ENCODE measurements at regions not wholly inside any gene's neighbourhood (a gene's known extent, or its start where the extent isn't known, plus 50 kb on each side); places are given as distances from the start of the nearest gene placed in this dataset.

- DNase-seq (ENCODE audit: low read depth, low spot score), result no peak
Measured at GRCh38 chr6:9409126-9409525, 973.8 kb upstream of the SLC35B3 start.

GRCh38 chr6:9408402-9409117 is 973.2 kb upstream of the SLC35B3 start:
- no peak for DNase-seq (ENCODE audit: low read depth, low spot score)

DNA sequence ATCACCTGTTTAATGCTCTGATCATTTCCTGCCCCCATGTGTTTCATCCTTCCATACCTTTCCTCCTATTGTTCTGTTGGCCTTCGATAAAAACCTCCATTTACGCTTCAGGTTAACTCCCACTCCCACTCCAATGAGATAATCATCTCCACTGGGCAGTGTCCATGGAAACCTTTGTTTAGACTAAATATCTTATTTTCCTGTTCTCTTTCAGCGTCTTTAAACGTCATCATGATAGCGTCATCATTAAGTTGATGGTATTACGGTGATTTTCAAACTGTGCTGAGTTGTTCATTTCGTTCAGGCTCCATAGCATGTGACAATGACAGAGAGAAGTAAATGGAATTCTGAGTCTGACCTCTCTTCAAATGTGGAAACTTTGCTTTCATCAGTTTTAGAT is 970.5 kb upstream of the SLC35B3 start:
- no peak for DNase-seq (ENCODE audit: low read depth, low spot score)

- no peak for DNase-seq (ENCODE audit: low read depth, low spot score)
Measured at GRCh38 chr6:9405369-9405768, 970.0 kb upstream of the SLC35B3 start.

GRCh38 chr6:9404351-9405146 is 969.2 kb upstream of the SLC35B3 start:
- no peak for DNase-seq (ENCODE audit: low read depth, low spot score)

- no peak for DNase-seq (ENCODE audit: low read depth, low spot score)
Measured at GRCh38 chr6:9403736-9404135, 968.4 kb upstream of the SLC35B3 start.

GRCh38 chr6:9401960-9402359 is 966.6 kb upstream of the SLC35B3 start:
- DNase-seq (ENCODE audit: low read depth, low spot score), result no peak

- no peak for DNase-seq (ENCODE audit: low read depth, low spot score)
Measured at GRCh38 chr6:9399916-9400315, 964.6 kb upstream of the SLC35B3 start.

DNA sequence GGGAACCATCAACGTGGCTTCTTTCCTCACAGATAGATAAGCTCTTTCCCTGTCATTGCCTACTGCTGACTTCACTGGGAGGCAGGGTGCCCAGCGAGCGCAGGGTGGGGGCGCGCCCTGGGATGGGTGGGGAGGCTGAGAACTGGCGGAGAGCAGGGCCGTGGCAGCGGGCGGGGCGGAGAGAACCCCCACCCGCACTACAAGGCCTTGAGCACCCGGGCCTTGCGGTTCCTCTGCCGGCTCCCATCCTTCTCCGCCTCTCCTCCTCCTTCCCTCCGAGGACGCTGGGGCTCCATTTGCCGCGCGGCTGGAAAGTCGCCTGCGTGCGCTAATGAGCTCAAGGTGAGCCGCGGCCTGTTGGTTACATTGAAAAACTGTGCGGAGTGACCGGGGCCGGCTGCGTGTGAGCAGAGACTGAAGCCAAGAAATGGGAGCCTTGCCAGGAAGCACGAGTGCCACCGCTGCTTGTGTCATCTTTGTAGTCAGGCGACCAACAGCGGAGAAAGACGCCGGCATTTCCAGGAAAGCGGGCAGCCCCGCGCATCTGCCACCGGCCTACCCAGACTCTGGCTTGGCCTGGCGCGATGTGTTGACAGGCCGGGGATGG is 963.5 kb upstream of the SLC35B3 start:
- no peak for DNase-seq (ENCODE audit: low read depth, low spot score)

DNA sequence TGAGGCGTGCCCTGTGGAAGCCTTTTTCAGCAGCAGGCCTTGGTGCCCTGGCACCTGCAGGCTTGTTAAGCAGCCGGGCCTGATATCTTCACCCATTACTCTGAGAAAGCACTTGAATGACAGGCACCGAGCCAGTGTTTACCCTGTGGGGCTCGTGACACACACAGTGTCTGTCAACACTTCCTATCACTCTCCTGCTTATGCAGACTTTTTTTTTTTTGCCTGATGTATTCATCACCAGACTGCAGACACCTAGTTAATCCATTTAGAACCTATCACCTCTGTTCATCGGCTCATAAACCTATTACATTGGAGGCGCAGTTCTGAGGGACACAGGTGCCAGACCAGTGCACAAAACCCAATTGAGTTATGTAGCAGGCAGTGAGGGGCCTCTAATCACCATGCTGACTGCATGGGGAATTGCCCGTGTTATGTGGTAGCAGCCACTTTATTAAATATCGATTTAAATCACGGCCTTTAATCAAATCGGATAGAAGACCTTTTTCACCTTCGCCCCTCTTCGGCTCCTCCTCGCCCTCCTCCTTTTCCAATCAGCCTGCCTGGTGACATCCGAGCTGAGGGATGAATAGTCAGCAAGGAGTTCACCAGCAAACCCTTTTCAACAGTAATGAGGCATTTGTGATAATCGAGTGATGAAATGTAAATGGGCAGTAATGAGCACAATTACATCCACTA is 962.9 kb upstream of the SLC35B3 start:
- no peak for DNase-seq (ENCODE audit: low read depth, low spot score)

DNA sequence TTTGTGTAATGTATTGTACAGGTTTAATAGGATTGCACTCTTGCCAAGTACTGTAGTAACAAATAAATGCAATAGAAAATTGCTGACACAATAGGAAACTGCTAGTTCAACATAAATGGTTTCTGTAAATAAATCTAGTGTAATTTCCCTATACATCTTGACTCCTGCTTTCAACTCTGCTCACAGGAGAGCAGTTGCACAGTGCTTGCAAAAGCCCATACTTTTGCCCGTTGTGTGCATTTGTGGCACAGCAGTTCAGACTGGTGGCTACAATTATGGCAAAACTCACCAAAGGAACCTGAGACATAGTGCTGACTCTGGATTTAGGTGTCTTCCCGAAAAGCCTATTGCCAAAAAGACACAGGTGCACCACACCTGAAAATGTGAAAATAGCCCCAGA is 953.3 kb upstream of the SLC35B3 start:
- no peak for DNase-seq (ENCODE audit: low read depth, low spot score)

- DNase-seq (ENCODE audit: low read depth, low spot score), result no peak
Measured at GRCh38 chr6:9380568-9380967, 945.2 kb upstream of the SLC35B3 start.

GRCh38 chr6:9373308-9373707 is 938.0 kb upstream of the SLC35B3 start:
- no peak for DNase-seq (ENCODE audit: low read depth, low spot score)

DNA sequence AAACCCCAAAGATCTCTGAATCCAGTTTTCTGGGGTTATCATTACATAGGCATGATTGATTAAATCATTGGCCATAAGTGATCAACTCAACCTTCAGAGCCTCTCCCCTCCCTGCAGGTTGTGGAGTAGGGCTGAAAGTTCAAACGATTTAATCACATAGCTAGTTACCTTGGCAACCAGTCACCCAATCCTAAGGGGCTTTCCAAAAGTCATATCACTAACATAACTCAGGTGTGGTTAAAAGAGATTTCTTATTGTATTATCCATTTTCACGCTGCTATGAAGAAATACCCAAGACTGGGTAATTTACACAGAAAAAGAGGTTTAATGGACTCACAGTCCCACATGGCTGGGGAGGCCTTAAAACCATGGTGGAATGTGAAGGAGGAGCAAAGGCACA is 935.1 kb upstream of the SLC35B3 start:
- no peak for DNase-seq (ENCODE audit: low read depth, low spot score)

DNA sequence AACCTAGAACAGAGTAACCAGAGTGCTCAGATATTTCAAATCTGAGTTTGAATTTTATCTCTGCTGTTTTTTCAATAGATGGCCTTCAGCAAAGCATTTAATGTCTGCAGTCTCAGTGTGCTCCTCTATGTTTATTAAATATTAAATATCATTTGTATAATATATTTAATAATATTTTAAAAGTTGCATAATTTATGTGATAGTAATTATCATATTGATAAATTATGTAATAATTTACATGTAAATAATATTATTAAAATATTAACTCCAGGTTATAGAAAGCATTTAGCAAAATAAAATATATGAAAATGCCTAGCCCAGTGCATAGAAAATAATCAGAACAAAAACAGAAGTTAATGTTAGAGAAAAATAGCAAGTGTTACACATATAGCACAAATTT is 930.0 kb upstream of the SLC35B3 start:
- DNase-seq (ENCODE audit: low read depth, low spot score), result no peak

- DNase-seq (ENCODE audit: low read depth, low spot score), result no peak
Measured at GRCh38 chr6:9361749-9362148, 926.4 kb upstream of the SLC35B3 start.

GRCh38 chr6:9360881-9361280 is 925.5 kb upstream of the SLC35B3 start:
- no peak for DNase-seq (ENCODE audit: low read depth, low spot score)

- no peak for DNase-seq (ENCODE audit: low read depth, low spot score)
Measured at GRCh38 chr6:9347608-9348007, 912.3 kb upstream of the SLC35B3 start.

GRCh38 chr6:9346923-9347322 is 911.6 kb upstream of the SLC35B3 start:
- no peak for DNase-seq (ENCODE audit: low read depth, low spot score)

DNA sequence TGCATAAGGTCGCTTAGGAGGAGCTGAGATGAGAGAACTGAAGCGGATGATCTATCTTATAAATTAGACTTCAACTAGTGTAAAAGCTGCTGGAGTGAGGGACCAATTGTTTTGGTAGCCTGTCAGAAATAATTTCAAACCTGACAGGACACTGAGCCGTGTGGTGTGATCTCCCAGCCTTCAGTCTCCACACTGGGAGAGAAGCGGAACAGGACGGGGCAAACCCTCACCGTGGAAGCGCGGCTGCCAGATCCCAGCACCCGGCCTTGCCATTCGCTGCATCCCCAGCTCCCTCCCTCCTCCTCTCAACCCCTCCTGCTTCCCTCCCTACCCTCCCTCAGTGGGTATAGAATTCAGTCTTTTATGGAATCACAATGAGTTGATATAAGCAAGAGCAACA is 900.1 kb upstream of the SLC35B3 start:
- no peak for DNase-seq (ENCODE audit: low read depth, low spot score)

DNA sequence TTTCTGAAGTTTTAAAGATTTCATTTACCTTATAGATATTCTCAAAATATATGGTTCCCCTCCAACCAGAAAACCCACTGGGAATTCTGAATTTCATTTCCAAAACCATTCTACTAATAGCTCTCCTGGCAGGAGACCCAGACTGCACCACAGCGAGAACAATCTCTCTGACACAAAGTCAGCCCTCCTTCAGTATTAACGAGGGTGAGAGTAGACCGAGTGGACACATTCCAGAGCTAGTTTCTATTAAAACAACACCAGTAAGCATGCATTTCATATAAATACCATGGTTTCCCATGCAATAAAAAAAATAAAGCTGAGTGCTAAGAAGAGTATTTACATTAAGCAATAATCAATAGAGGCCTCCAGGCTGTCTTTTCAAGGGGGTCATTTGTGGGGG is 899.6 kb upstream of the SLC35B3 start:
- no peak for DNase-seq (ENCODE audit: low read depth, low spot score)

DNA sequence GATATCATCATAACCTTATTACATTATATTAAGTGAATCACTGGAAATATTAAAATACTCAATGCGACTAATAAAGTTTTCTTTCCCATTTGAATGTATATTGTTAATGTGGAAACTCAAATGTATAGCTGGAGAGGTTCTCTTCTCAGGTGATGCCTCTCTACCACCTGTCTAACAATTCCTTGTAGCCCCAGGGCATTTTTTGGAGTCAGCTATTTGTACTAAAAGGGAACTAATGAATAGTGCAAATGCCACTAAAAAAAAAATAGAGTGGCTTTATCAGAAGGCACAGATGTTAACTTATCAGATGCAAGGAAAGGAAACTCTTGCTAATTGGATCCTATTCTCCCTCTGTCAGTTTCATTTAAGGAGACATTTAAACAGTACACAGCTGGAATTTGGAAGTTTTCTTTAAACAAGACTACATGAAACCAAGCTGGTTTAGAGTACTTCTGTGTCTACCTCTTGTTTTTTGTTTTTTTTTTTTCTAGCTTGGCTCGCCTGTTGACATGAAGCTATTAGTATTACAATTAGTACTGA is 897.0 kb upstream of the SLC35B3 start:
- no peak for DNase-seq (ENCODE audit: low read depth, low spot score)
